GM06990 (cell line): ENCODE measurements at regions not wholly inside any gene's neighbourhood (a gene's known extent, or its start where the extent isn't known, plus 50 kb on each side); places are given as distances from the start of the nearest gene placed in this dataset.
"Not testable (repeated sequence)": the region's sequence is repeated elsewhere in the genome, so short reads cannot be mapped to it uniquely, and the experiment has no call there.

Experiments used
- DNase-seq: peaks from one replicate; pipeline ENCODE4 v3.0.0-alpha.2; 2011; ENCODE audit not compliant: insufficient read length; ENCODE audit errors: extremely low read depth
- H3K27me3 ChIP-seq: replicated peaks from 2 replicates; pipeline ENCODE4 v1.6.0; 2011; ENCODE audit warnings: low read length; ENCODE audit not compliant: control insufficient read depth, insufficient read depth
- H3K36me3 ChIP-seq: 2 replicates; pipeline ENCODE4 v1.5.1; 2011; ENCODE audit warnings: low read length; ENCODE audit not compliant: control insufficient read depth, insufficient read depth
- H3K4me3 ChIP-seq: replicated peaks from 2 replicates; pipeline ENCODE4 v1.5.1; 2011; ENCODE audit warnings: low read depth, mild to moderate bottlenecking, control low read depth, low read length
- CTCF ChIP-seq: IDR thresholded peaks from 2 replicates; pipeline ENCODE4 v1.5.1; 2011; ENCODE audit warnings: low read length, control low read depth, mild to moderate bottlenecking, inconsistent platforms; ENCODE audit not compliant: insufficient read depth, poor library complexity, severe bottlenecking

GRCh38 chr22:16911340-16911739 is 86.1 kb upstream of the XKR3 start:
- not testable (repeated sequence) for H3K36me3 ChIP-seq, H3K4me3 ChIP-seq, H3K27me3 ChIP-seq, DNase-seq
- TF ChIP-seq CTCF: peak; percentile 15

GRCh38 chr22:16902051-16902450 is 76.8 kb upstream of the XKR3 start:
- DNase-seq, H3K36me3 ChIP-seq, H3K4me3 ChIP-seq, H3K27me3 ChIP-seq: not testable (repeated sequence)

GRCh38 chr22:16901579-16901978 is 76.4 kb upstream of the XKR3 start:
- not testable (repeated sequence) for H3K27me3 ChIP-seq, DNase-seq, H3K36me3 ChIP-seq, H3K4me3 ChIP-seq

GRCh38 chr22:16899358-16899757 is 74.1 kb upstream of the XKR3 start:
- not testable (repeated sequence) for H3K36me3 ChIP-seq, DNase-seq, H3K4me3 ChIP-seq, H3K27me3 ChIP-seq

- not testable (repeated sequence) for H3K4me3 ChIP-seq, H3K27me3 ChIP-seq, DNase-seq, H3K36me3 ChIP-seq
Observed at GRCh38 chr22:16897365-16897764, 72.2 kb upstream of the XKR3 start.

GRCh38 chr22:16891892-16892291 is 66.7 kb upstream of the XKR3 start:
- H3K36me3 ChIP-seq, H3K4me3 ChIP-seq, H3K27me3 ChIP-seq, DNase-seq: not testable (repeated sequence)
- peak; percentile 8 for TF ChIP-seq CTCF

- not testable (repeated sequence) for H3K36me3 ChIP-seq, H3K27me3 ChIP-seq, H3K4me3 ChIP-seq, DNase-seq
Observed at GRCh38 chr22:16876339-16876738, 51.1 kb upstream of the XKR3 start.
